ENCODE measurements at regions not wholly inside any gene's neighbourhood (a gene's known extent, or its start where the extent isn't known, plus 50 kb on each side); places are given as distances from the start of the nearest gene placed in this dataset.

DNA sequence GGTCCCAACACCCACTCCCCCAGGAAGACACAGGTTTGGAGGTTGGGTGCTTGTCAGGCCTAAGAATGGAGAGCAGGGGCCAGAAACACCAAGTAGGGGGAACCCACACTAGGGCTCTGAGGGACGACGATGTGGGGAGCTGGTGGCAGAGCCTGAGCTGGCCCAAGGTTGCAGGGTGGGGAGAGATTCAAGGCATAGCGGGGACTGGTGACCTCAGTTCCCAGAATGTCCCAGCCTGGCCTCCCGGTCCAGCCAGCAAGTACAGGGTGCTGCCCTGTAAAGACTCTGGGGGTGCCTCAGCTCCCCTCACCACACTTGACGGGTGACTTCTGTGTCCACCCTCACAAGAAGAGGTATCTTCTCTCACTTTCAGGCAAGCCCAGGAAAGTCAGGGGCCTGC lies 86.7 kb downstream of the ALG10 start:
- no CpG with 5 or more reads among the region's 5 CpGs for WGBS (ENCODE audit: extremely low coverage, insufficient read length, low lambda C conversion rate)
- peaks cover 76 to 77% of the 10 kb centered on the region in 2 experiments for H3K9me3 Mint-ChIP-seq

More for the DNA sequence above, 86.7 kb downstream of the ALG10 start:
- Histone ChIP-seq H4K5ac (ENCODE audit: insufficient read length, low read depth, low read length) (no peak overlapping the region), H3K9me3 (ENCODE audit: control insufficient read depth, low read depth, low read length) (peaks cover 23% of the 10 kb centered on the region), H3K4me1 (ENCODE audit: insufficient read depth, low read length) (no peaks in the 10 kb centered on the region), H3K14ac (ENCODE audit: insufficient read depth, low read length) (no peak overlapping the region), H3K23me2 (ENCODE audit: insufficient read length, low read depth, low read length, poor library complexity, severe bottlenecking) (no peaks in the 10 kb centered on the region), H3K27me3 (ENCODE audit: insufficient read depth, low read length) (no peaks in the 10 kb centered on the region), H3T11ph (ENCODE audit: low read length) (no peak overlapping the region), H4K20me1 (ENCODE audit: control insufficient read depth, insufficient read depth, insufficient read length) (no peaks in the 10 kb centered on the region), H3K4ac (ENCODE audit: low read depth, low read length) (no peak overlapping the region), H3K79me2 (ENCODE audit: insufficient read depth, low read length) (no peaks in the 10 kb centered on the region), H3K56ac (ENCODE audit: insufficient read length, low read depth, low read length) (no peak overlapping the region), H3K18ac (ENCODE audit: insufficient read length, low read depth, low read length) (no peak overlapping the region), H2BK120ac (ENCODE audit: low read depth, low read length, poor library complexity, severe bottlenecking) (no peak overlapping the region), H4K91ac (ENCODE audit: insufficient read length, low read depth, low read length) (no peak overlapping the region), H3K9ac (ENCODE audit: extremely low read depth, insufficient read length, low read length) (no peak overlapping the region), H4K8ac (replicated peaks; ENCODE audit: insufficient read length, low read depth, low read length) (no peak overlapping the region), H2AFZ (ENCODE audit: low read length) (no peak overlapping the region), H2BK5ac (ENCODE audit: insufficient read length, low read length) (no peak overlapping the region), H3K79me1 (ENCODE audit: insufficient read depth, low read depth, low read length, poor library complexity, severe bottlenecking) (no peaks in the 10 kb centered on the region), H2BK15ac (ENCODE audit: low read depth, low read length) (no peak overlapping the region), H2BK20ac (ENCODE audit: low read depth, low read length, poor library complexity, severe bottlenecking) (no peak overlapping the region), H2AK5ac (ENCODE audit: insufficient read length, low read length) (no peak overlapping the region), H3K27ac (ENCODE audit: insufficient read length, low read depth, low read length) (no peak overlapping the region), H2BK12ac (ENCODE audit: insufficient read length, low read depth, low read length) (no peak overlapping the region), H3K23ac (ENCODE audit: insufficient read length, low read depth, low read length) (no peak overlapping the region), H3K4me2 (ENCODE audit: insufficient read depth, insufficient read length, low read length) (no peak overlapping the region)
- Mint-ChIP-seq H3K36me3 (ENCODE audit: insufficient read depth in 1 of 3, low read depth in 3 of 3) (peaks cover 4 to 26% (median 6%) of the 10 kb centered on the region in 3 experiments; a peak in 6 of 7 replicates), H3K27ac (no peak overlapping the region), H3K4me1 (no peaks in the 10 kb centered on the region), H3K4me3 (no peak overlapping the region), H3K27me3 (ENCODE audit: low read depth) (peaks cover 3% of the 10 kb centered on the region)
- TF ChIP-seq, protein P1, sequence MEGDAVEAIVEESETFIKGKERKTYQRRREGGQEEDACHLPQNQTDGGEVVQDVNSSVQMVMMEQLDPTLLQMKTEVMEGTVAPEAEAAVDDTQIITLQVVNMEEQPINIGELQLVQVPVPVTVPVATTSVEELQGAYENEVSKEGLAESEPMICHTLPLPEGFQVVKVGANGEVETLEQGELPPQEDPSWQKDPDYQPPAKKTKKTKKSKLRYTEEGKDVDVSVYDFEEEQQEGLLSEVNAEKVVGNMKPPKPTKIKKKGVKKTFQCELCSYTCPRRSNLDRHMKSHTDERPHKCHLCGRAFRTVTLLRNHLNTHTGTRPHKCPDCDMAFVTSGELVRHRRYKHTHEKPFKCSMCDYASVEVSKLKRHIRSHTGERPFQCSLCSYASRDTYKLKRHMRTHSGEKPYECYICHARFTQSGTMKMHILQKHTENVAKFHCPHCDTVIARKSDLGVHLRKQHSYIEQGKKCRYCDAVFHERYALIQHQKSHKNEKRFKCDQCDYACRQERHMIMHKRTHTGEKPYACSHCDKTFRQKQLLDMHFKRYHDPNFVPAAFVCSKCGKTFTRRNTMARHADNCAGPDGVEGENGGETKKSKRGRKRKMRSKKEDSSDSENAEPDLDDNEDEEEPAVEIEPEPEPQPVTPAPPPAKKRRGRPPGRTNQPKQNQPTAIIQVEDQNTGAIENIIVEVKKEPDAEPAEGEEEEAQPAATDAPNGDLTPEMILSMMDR (conservative IDR thresholded peaks at IDR 0.05), result no peak
- DNase-seq, result no peak

Measured in H9 (cell line).